ENCODE measurements at regions not wholly inside any gene's neighbourhood (a gene's known extent, or its start where the extent isn't known, plus 50 kb on each side); places are given as distances from the start of the nearest gene placed in this dataset.
"Not testable (repeated sequence)": the region's sequence is repeated elsewhere in the genome, so short reads cannot be mapped to it uniquely, and the experiment has no call there.

DNA sequence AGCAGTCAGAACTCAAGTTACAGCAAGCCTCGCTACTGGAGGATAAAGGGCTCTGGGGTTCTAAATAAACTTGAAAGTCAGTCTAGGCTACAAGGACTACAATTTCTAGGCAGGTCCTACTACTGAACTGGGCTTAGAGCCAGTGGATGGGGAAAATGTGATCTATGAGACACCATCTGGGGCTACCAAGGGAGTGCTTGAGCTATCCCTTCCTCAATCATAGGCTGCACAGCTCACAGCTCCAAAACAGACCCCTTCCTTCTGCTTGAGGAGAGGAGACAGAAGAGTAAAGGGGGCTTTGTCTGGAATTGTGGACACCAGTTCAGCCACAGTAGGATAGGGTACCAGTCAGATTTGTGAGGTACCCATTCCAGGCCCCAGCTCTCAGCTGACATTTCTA is 145.8 kb upstream of the SNX7 start:
- no peak overlapping the region for H3K9ac ChIP-seq (ENCODE audit: low read length)
- no peaks in the 10 kb centered on the region for H3K36me3 ChIP-seq (ENCODE audit: control insufficient read depth, low read depth, low read length)
- peaks cover 4% of the 10 kb centered on the region for H3K4me1 ChIP-seq (ENCODE audit: control insufficient read depth, low read depth, low read length)
- no peaks in the 10 kb centered on the region for H3K27me3 ChIP-seq (ENCODE audit: control insufficient read depth, insufficient read depth, low read length)
- no peaks in the 10 kb centered on the region for H3K9me3 ChIP-seq (ENCODE audit: control insufficient read depth, low read depth, low read length)
- H3K4me3 ChIP-seq (ENCODE audit: low read length) = no peak overlapping the region
- H3K27ac ChIP-seq (ENCODE audit: low read length) = no peak overlapping the region

DNA sequence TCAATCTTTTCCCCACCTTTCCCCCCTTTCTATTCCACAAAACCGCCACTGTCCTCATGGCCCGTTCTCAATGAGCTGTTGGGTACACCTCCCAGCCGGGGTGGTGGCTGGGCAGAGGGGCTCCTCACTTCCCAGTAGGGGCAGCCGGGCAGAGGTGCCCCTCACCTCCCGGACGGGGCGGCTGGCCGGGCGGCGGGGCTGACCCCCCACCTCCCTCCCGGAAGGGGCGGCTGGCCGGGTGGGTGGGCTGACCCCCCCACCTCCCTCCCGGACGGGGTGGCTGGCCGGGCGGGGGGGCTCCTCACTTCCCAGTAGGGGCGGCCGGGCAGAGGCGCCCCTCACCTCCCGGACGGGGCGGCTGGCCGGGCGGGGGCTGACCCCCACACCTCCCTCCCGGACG is 149.3 kb upstream of the SNX7 start:
- not testable (repeated sequence) for H3K4me1 ChIP-seq (ENCODE audit: control insufficient read depth, low read depth, low read length); H3K4me3 ChIP-seq (ENCODE audit: low read length); H3K36me3 ChIP-seq (ENCODE audit: control insufficient read depth, low read depth, low read length); H3K9ac ChIP-seq (ENCODE audit: low read length); H3K27ac ChIP-seq (ENCODE audit: low read length); H3K9me3 ChIP-seq (ENCODE audit: control insufficient read depth, low read depth, low read length); H3K27me3 ChIP-seq (ENCODE audit: control insufficient read depth, insufficient read depth, low read length)

DNA sequence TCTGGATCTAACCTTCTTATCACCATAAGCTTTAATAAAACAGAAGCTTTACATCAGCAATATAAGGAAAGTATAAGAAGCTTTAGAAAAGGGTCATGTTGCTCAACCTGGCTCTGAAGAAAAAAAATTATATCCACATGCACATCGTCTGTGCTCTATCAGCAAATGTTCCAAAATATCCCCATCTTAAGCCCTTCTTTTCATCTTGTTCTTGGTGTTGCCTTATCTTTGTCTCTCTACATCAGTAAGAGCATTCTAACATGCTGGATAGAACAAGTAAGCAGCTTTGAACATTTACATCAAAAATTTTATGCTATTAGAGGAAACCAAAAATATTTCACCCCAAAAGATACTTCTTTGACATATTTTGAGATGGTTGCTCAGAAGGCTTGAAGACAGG is 157.8 kb upstream of the SNX7 start:
- Histone ChIP-seq H3K9ac (ENCODE audit: low read length) (no peak overlapping the region), H3K9me3 (ENCODE audit: control insufficient read depth, low read depth, low read length) (peaks cover 3% of the 10 kb centered on the region), H3K27ac (ENCODE audit: low read length) (no peak overlapping the region), H3K36me3 (ENCODE audit: control insufficient read depth, low read depth, low read length) (no peaks in the 10 kb centered on the region), H3K4me1 (ENCODE audit: control insufficient read depth, low read depth, low read length) (peaks cover 19% of the 10 kb centered on the region), H3K4me3 (ENCODE audit: low read length) (no peak overlapping the region), H3K27me3 (ENCODE audit: control insufficient read depth, insufficient read depth, low read length) (no peaks in the 10 kb centered on the region)

DNA sequence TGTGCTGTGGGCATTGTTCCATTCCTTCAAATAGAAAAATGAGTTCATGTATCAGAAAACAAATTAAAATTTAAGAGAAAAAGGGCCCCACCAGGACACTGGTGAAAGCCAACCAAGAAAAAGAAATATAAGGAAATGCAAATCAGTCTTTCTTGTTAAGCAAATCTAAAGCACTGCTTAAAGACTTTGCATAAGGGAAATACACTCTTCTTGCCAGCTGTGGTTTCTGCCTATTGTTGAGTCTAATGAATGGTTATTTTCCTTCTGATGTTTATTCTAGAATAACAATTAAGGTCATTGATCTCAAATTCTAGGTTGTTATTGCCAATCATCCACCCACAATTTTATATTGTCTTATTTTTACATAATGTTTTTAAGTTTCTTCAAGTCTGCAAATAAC is 158.6 kb upstream of the SNX7 start:
- peaks cover 19% of the 10 kb centered on the region for H3K4me1 ChIP-seq (ENCODE audit: control insufficient read depth, low read depth, low read length)
- peaks cover 1% of the 10 kb centered on the region for H3K9me3 ChIP-seq (ENCODE audit: control insufficient read depth, low read depth, low read length)
- H3K4me3 ChIP-seq (ENCODE audit: low read length) = peak overlapping the region; percentile 20
- H3K36me3 ChIP-seq (ENCODE audit: control insufficient read depth, low read depth, low read length) = no peaks in the 10 kb centered on the region
- H3K27me3 ChIP-seq (ENCODE audit: control insufficient read depth, insufficient read depth, low read length) = no peaks in the 10 kb centered on the region
- H3K9ac ChIP-seq (ENCODE audit: low read length) = no peak overlapping the region
- peak overlapping the region; percentile 22 for H3K27ac ChIP-seq (ENCODE audit: low read length)

DNA sequence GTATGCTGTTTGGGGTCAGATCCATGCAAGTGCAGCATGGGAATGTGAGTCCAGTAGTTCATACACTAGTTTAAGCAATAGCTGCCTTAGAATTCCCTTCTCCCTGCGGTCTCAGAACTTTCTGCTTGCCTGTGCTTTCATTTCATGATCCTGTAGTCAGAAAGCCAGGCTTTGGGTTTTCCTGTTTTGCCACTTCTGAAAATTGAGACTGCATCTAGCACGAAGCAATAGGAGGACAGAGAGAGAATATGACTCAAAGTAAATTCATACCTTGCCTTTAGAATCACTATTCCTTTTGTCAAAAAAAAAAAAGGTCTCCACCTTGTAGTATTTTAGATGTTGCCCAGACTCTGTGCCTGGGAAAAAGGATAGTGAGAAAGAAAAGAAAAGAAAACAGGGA is 161.2 kb upstream of the SNX7 start:
- no peak overlapping the region for H3K9ac ChIP-seq (ENCODE audit: low read length)
- peaks cover 22% of the 10 kb centered on the region for H3K4me1 ChIP-seq (ENCODE audit: control insufficient read depth, low read depth, low read length)
- no peaks in the 10 kb centered on the region for H3K36me3 ChIP-seq (ENCODE audit: control insufficient read depth, low read depth, low read length)
- no peaks in the 10 kb centered on the region for H3K27me3 ChIP-seq (ENCODE audit: control insufficient read depth, insufficient read depth, low read length)
- no peak overlapping the region for H3K27ac ChIP-seq (ENCODE audit: low read length)
- no peaks in the 10 kb centered on the region for H3K9me3 ChIP-seq (ENCODE audit: control insufficient read depth, low read depth, low read length)
- H3K4me3 ChIP-seq (ENCODE audit: low read length) = no peak overlapping the region

DNA sequence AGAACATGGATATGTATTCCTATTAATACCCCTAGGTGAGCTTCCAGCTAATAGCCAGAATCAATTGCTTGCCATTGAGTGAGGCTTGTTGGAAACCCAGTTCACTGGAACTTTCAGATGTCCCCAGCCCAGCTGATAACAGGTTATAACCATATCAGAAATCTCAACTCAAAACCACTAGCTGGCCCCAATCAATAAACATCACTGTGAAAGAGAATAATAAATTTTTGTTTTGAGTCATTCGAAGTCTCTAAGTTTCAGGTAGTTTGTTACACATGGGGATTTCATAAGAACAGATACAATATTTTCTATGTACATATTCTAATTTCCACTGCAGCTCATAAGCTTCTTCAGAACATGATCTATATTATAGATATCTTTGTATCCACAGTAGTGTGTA is 162.9 kb upstream of the SNX7 start:
- H3K27me3 ChIP-seq (ENCODE audit: control insufficient read depth, insufficient read depth, low read length) = no peaks in the 10 kb centered on the region
- H3K9ac ChIP-seq (ENCODE audit: low read length) = no peak overlapping the region
- peaks cover 9% of the 10 kb centered on the region for H3K4me1 ChIP-seq (ENCODE audit: control insufficient read depth, low read depth, low read length)
- H3K9me3 ChIP-seq (ENCODE audit: control insufficient read depth, low read depth, low read length) = no peaks in the 10 kb centered on the region
- H3K36me3 ChIP-seq (ENCODE audit: control insufficient read depth, low read depth, low read length) = no peaks in the 10 kb centered on the region
- H3K27ac ChIP-seq (ENCODE audit: low read length) = no peak overlapping the region
- H3K4me3 ChIP-seq (ENCODE audit: low read length) = no peak overlapping the region

DNA sequence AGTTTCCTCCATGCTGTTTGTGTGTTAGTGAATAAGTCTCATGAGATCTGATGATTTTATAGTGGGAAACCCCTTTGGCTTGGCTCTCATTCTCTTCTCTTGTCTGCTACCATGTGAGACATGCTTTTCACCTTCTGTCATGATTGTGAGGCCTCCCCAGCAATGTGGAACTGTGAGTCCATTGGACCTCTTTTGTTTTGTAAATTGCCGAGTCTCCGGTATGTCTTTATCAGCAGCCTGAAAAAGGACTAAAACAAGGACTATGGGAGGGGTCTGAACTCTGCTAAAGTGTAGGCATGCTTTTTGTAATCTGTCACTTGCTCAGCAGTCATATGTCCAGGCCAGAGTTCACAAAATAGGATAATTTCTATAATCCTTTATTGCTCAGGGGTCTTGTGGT is 164.0 kb upstream of the SNX7 start:
- no peak overlapping the region for H3K27ac ChIP-seq (ENCODE audit: low read length)
- no peaks in the 10 kb centered on the region for H3K27me3 ChIP-seq (ENCODE audit: control insufficient read depth, insufficient read depth, low read length)
- H3K9ac ChIP-seq (ENCODE audit: low read length) = no peak overlapping the region
- H3K4me3 ChIP-seq (ENCODE audit: low read length) = no peak overlapping the region
- H3K9me3 ChIP-seq (ENCODE audit: control insufficient read depth, low read depth, low read length) = no peaks in the 10 kb centered on the region
- no peaks in the 10 kb centered on the region for H3K36me3 ChIP-seq (ENCODE audit: control insufficient read depth, low read depth, low read length)
- peaks cover 7% of the 10 kb centered on the region for H3K4me1 ChIP-seq (ENCODE audit: control insufficient read depth, low read depth, low read length)

DNA sequence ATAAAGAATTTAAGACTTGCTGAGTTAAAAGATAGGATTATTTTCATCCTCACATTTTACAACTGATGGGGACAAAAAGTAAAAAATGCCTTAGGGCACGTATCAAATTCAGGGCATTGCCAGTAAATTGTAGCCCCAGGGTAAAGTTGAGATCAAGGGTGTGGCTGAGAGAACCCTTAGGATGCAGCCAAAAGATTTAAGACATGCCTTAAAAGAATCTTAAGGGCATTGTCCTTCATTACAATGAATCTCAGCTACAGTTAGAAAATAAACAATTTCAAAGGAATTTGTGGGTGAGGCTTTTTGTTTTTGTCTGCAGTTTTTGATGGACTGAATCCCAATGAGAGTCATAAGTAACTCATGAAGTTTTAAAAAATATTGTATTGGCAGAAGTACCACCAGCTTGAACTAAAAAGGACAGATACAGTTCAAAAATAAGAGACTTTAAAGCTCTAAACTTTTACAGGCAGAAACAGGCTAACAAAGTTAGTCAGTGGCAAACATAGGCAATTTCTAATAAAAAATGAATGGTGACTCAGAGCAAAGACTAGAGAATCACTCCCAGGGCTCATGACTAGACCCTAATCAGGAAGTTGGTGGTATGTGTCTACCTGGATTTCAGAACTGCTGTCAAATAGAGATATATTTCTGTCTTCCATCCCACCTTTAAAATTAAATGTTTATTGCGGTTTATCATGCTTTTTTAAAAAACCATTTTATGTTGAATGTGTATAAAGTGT is 165.1 kb upstream of the SNX7 start:
- Histone ChIP-seq H3K27me3 (ENCODE audit: control insufficient read depth, insufficient read depth, low read length) (no peaks in the 10 kb centered on the region), H3K27ac (ENCODE audit: low read length) (no peak overlapping the region), H3K36me3 (ENCODE audit: control insufficient read depth, low read depth, low read length) (no peaks in the 10 kb centered on the region), H3K9me3 (ENCODE audit: control insufficient read depth, low read depth, low read length) (no peaks in the 10 kb centered on the region), H3K9ac (ENCODE audit: low read length) (no peak overlapping the region), H3K4me1 (ENCODE audit: control insufficient read depth, low read depth, low read length) (peaks cover 3% of the 10 kb centered on the region), H3K4me3 (ENCODE audit: low read length) (no peak overlapping the region)

DNA sequence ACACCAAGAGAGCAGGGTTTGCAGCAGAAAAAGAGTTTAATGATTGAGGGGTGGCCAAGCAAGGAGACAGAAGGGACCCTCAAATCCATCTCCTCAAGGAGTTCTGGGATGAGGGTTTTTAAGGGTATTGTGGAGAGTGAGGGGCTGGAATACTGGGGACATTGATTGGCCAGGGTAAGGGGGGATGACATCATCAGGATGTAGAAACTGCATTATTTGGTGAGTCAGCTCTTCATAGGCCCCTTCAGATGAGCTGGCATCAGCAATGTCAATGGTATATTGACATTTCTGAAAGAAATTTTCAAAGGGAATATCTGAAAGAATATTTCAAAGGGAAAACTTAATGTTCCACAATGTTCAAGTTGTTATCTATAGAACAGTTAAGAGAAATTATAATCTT is 168.1 kb upstream of the SNX7 start:
- Histone ChIP-seq H3K9ac (ENCODE audit: low read length) (no peak overlapping the region), H3K4me1 (ENCODE audit: control insufficient read depth, low read depth, low read length) (peaks cover 3% of the 10 kb centered on the region), H3K9me3 (ENCODE audit: control insufficient read depth, low read depth, low read length) (no peaks in the 10 kb centered on the region), H3K27me3 (ENCODE audit: control insufficient read depth, insufficient read depth, low read length) (no peaks in the 10 kb centered on the region), H3K36me3 (ENCODE audit: control insufficient read depth, low read depth, low read length) (no peaks in the 10 kb centered on the region), H3K4me3 (ENCODE audit: low read length) (no peak overlapping the region), H3K27ac (ENCODE audit: low read length) (no peak overlapping the region)

DNA sequence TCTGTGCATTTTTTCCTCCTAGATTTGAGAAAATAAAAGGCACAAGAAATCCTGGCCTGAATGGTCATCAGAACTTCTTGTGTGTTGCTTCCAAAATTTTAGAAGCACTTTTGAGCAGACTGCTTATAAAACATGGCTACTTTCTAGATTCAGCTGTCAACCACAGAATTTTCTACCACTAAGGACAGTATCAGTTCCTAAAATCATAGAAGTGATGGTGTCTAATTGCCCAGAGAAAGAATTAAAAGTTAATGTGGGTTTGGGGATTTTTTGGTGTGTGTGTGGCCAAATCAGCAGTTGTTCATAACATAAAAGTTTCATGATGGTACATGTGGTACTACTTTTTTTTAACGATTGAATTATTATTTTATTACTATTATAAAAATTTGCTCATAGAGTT is 171.4 kb upstream of the SNX7 start:
- Histone ChIP-seq H3K27me3 (ENCODE audit: control insufficient read depth, insufficient read depth, low read length) (no peaks in the 10 kb centered on the region), H3K36me3 (ENCODE audit: control insufficient read depth, low read depth, low read length) (no peaks in the 10 kb centered on the region), H3K9ac (ENCODE audit: low read length) (no peak overlapping the region), H3K4me1 (ENCODE audit: control insufficient read depth, low read depth, low read length) (no peaks in the 10 kb centered on the region), H3K9me3 (ENCODE audit: control insufficient read depth, low read depth, low read length) (no peaks in the 10 kb centered on the region), H3K4me3 (ENCODE audit: low read length) (no peak overlapping the region), H3K27ac (ENCODE audit: low read length) (no peak overlapping the region)

DNA sequence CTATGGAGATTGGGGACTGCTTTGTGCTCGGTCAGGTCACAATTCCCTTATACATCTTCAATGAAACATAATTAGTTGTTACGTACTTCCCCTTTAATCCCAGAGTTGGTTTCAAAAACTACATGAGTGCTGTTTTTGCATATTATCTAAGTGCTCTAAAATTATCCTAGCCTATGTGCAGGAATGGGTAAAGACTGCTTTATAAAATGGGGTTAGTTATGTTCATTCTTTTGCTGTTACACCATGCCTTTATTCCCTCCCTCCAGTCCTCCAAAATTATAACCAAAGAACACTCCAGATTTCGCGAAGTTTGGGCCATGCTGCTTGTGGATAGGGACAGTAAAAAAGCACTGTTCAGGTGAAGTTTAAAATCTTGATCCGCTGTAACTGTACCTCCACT is 173.9 kb upstream of the SNX7 start:
- Histone ChIP-seq H3K36me3 (ENCODE audit: control insufficient read depth, low read depth, low read length) (no peaks in the 10 kb centered on the region), H3K27me3 (ENCODE audit: control insufficient read depth, insufficient read depth, low read length) (no peaks in the 10 kb centered on the region), H3K27ac (ENCODE audit: low read length) (no peak overlapping the region), H3K9me3 (ENCODE audit: control insufficient read depth, low read depth, low read length) (no peaks in the 10 kb centered on the region), H3K4me3 (ENCODE audit: low read length) (no peak overlapping the region), H3K9ac (ENCODE audit: low read length) (no peak overlapping the region), H3K4me1 (ENCODE audit: control insufficient read depth, low read depth, low read length) (no peaks in the 10 kb centered on the region)

DNA sequence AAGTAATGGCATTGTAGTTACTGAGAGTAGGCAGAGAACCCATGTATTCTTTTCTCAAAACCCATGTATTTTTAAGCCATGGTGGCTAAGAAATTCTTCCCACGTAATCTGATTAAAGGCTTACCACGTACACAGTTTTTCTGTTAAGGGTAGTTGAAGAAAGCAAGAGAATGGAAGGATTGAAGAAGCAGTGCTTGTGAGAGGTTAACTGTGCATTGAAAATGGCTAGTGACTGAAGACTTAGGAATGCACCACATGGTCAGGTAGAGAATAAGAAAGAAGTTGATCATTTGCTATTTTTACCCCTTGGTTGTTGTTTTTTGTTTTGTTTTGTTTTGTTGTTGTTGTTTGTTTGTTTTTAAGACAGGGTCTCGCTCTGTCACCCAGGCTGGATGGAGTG is 178.9 kb upstream of the SNX7 start:
- H3K4me1 ChIP-seq (ENCODE audit: control insufficient read depth, low read depth, low read length) = no peaks in the 10 kb centered on the region
- H3K27ac ChIP-seq (ENCODE audit: low read length) = no peak overlapping the region
- H3K9me3 ChIP-seq (ENCODE audit: control insufficient read depth, low read depth, low read length) = no peaks in the 10 kb centered on the region
- H3K27me3 ChIP-seq (ENCODE audit: control insufficient read depth, insufficient read depth, low read length) = no peaks in the 10 kb centered on the region
- H3K36me3 ChIP-seq (ENCODE audit: control insufficient read depth, low read depth, low read length) = no peaks in the 10 kb centered on the region
- H3K9ac ChIP-seq (ENCODE audit: low read length) = no peak overlapping the region
- no peak overlapping the region for H3K4me3 ChIP-seq (ENCODE audit: low read length)
